H1 (cell line): ENCODE measurements at regions not wholly inside any gene's neighbourhood (a gene's known extent, or its start where the extent isn't known, plus 50 kb on each side); places are given as distances from the start of the nearest gene placed in this dataset.

ENCODE experiments used
- CTCF ChIA-PET: fragments of 300-600 bp; sonication (Branson Sonifier 250); formaldehyde crosslinking; loops from one replicate; lab custom pipeline; 2021; ENCODE audit not compliant: partially characterized antibody; lab: Charles Lee
- POLR2A ChIA-PET: fragments of 300-600 bp; sonication (Branson Sonifier 250); formaldehyde crosslinking; loops from one replicate; lab custom pipeline; 2021; ENCODE audit warnings: inconsistent platforms; ENCODE audit not compliant: partially characterized antibody; lab: Charles Lee
- DNase-seq, 2 experiments: peaks; one replicate each; pipeline versions ENCODE4 v3.0.0 to v3.0.0-alpha.2; 2010 to 2022; ENCODE audit warnings: low spot score in 2 of 2, low read depth in 1 of 2, mixed read lengths in 1 of 2
- FAIRE-seq: peaks from 2 replicates; lab custom pipeline; 2011; peaks lifted over from hg19 to GRCh38; lab: Jason Lieb, UNC
- H2AFZ ChIP-seq: 2 replicates; pipeline ENCODE4 v1.8.1; 2012; ENCODE audit warnings: low read length, inconsistent platforms
- H2AK5ac ChIP-seq: 2 replicates; pipeline ENCODE4 v1.6.1; 2013; ENCODE audit warnings: low read depth, low read length
- H2BK120ac ChIP-seq: replicated peaks from 2 replicates; pipeline ENCODE3; 2013; ENCODE audit warnings: low read depth, low read length, inconsistent platforms
- H2BK12ac ChIP-seq: 2 replicates; pipeline ENCODE4 v1.6.1; 2013; ENCODE audit warnings: low read depth, low read length
- H2BK15ac ChIP-seq: 2 replicates; pipeline ENCODE4 v1.6.1; 2013; ENCODE audit warnings: low read length
- H2BK20ac ChIP-seq: 2 replicates; pipeline ENCODE4 v1.6.1; 2013; ENCODE audit warnings: low read length
- H2BK5ac ChIP-seq: 2 replicates; pipeline ENCODE4 v1.6.1; 2013; ENCODE audit warnings: low read depth, low read length
- H3K14ac ChIP-seq: 2 replicates; pipeline ENCODE4 v1.6.1; 2013; ENCODE audit warnings: inconsistent platforms; ENCODE audit not compliant: insufficient read length
- H3K18ac ChIP-seq: 2 replicates; pipeline ENCODE4 v1.6.1; 2013; ENCODE audit warnings: low read length; ENCODE audit errors: extremely low read depth
- H3K23ac ChIP-seq: 2 replicates; pipeline ENCODE4 v1.6.1; 2013; ENCODE audit warnings: inconsistent platforms; ENCODE audit not compliant: insufficient read length
- H3K23me2 ChIP-seq: 2 replicates; pipeline ENCODE4 v1.6.1; 2013; ENCODE audit warnings: low read depth, low read length
- H3K27ac ChIP-seq: 2 replicates; pipeline ENCODE4 v1.6.1; 2011; ENCODE audit warnings: low read depth, low read length, inconsistent platforms
- H3K27me3 ChIP-seq, 4 experiments: replicated peaks in 1 of 4; 1 replicate in 1 of 4; 2 replicates in 3 of 4; pipeline versions ENCODE4 v1.6.1 to v1.8.1; 2011 to 2013; ENCODE audit warnings: low read length in 3 of 4, mild to moderate bottlenecking in 3 of 4, inconsistent platforms in 2 of 4, mixed read lengths in 2 of 4, moderate library complexity in 1 of 4; ENCODE audit not compliant: control insufficient read depth in 3 of 4, insufficient read depth in 3 of 4; ENCODE audit errors: extremely low read depth in 1 of 4
- H3K36me3 ChIP-seq, 4 experiments: 2 replicates each; pipeline versions ENCODE4 v1.6.1 to v1.8.1; 2011 to 2013; ENCODE audit warnings: mild to moderate bottlenecking in 4 of 4, low read length in 3 of 4, moderate library complexity in 2 of 4, control low read depth in 1 of 4, inconsistent platforms in 1 of 4; ENCODE audit not compliant: insufficient read depth in 4 of 4, control insufficient read depth in 2 of 4
- H3K4ac ChIP-seq: replicated peaks from 2 replicates; pipeline ENCODE3; 2013; ENCODE audit warnings: low read length, low read depth, mixed read lengths, inconsistent platforms; ENCODE audit not compliant: insufficient read length
- H3K4me1 ChIP-seq, 4 experiments: replicated peaks in 1 of 4; 1 replicate in 1 of 4; 2 replicates in 3 of 4; pipeline versions ENCODE4 v1.6.1 to v1.8.1; 2011 to 2013; ENCODE audit warnings: low read length in 3 of 4, inconsistent platforms in 2 of 4, mixed read lengths in 1 of 4; ENCODE audit not compliant: insufficient read depth in 4 of 4, control insufficient read depth in 3 of 4
- H3K4me2 ChIP-seq, 2 experiments: 2 replicates each; pipeline versions ENCODE4 v1.6.1 to v1.8.1; 2011 to 2013; ENCODE audit warnings: low read depth in 2 of 2, low read length in 2 of 2, control low read depth in 1 of 2, inconsistent platforms in 1 of 2, mild to moderate bottlenecking in 1 of 2; ENCODE audit not compliant: insufficient read depth in 1 of 2
- H3K4me3 ChIP-seq, 4 experiments: fragments of 200-600, 300-600 bp in 1 of 4; sonication (generic), shearing (Covaris generic), sonication (Bioruptor Twin) in 1 of 4; 2 replicates each; pipeline versions ENCODE4 v1.5.1 to v1.8.1; 2011 to 2016; ENCODE audit warnings: low read length in 4 of 4, low read depth in 3 of 4, control low read depth in 2 of 4, inconsistent platforms in 2 of 4, mild to moderate bottlenecking in 2 of 4, mixed read lengths in 1 of 4, moderate library complexity in 1 of 4; ENCODE audit not compliant: insufficient read depth in 2 of 4; ENCODE audit errors: extremely low read depth in 1 of 4
- H3K56ac ChIP-seq: replicated peaks from 2 replicates; pipeline ENCODE3; 2013; ENCODE audit warnings: low read depth, mild to moderate bottlenecking, mixed read lengths, low read length, inconsistent platforms; ENCODE audit not compliant: insufficient read length
- H3K79me1 ChIP-seq: 2 replicates; pipeline ENCODE4 v1.6.1; 2013; ENCODE audit warnings: low read depth, low read length, control low read depth
- H3K79me2 ChIP-seq, 2 experiments: 2 replicates each; pipeline versions ENCODE4 v1.6.1 to v1.8.1; 2012 to 2013; ENCODE audit warnings: low read length in 2 of 2, mild to moderate bottlenecking in 2 of 2, inconsistent platforms in 1 of 2; ENCODE audit not compliant: insufficient read depth in 2 of 2, control insufficient read depth in 1 of 2
- H3K9ac ChIP-seq, 4 experiments: replicated peaks in 1 of 4; 1 replicate in 1 of 4; 2 replicates in 3 of 4; pipeline versions ENCODE4 v1.6.1 to v1.8.1; 2011 to 2013; ENCODE audit warnings: low read depth in 3 of 4, low read length in 3 of 4, control low read depth in 2 of 4, mild to moderate bottlenecking in 2 of 4, moderate library complexity in 2 of 4, inconsistent platforms in 1 of 4; ENCODE audit errors: extremely low read depth in 1 of 4
- H3K9me3 ChIP-seq, 2 experiments: 2 replicates each; pipeline versions ENCODE4 v1.6.1 to v1.8.1; 2012 to 2013; ENCODE audit warnings: mild to moderate bottlenecking in 2 of 2, moderate library complexity in 2 of 2, control low read depth in 1 of 2, inconsistent platforms in 1 of 2, low read depth in 1 of 2, low read length in 1 of 2, mixed read lengths in 1 of 2; ENCODE audit not compliant: insufficient read depth in 2 of 2
- H4K20me1 ChIP-seq, 2 experiments: replicated peaks in 1 of 2; 2 replicates each; pipeline versions ENCODE3 to v1.8.1; 2011 to 2013; ENCODE audit warnings: inconsistent platforms in 2 of 2, low read length in 2 of 2, mild to moderate bottlenecking in 1 of 2; ENCODE audit not compliant: insufficient read depth in 2 of 2, control insufficient read depth in 1 of 2
- H4K5ac ChIP-seq: 2 replicates; pipeline ENCODE4 v1.6.1; 2013; ENCODE audit warnings: low read length, low read depth, mixed read lengths, inconsistent platforms; ENCODE audit not compliant: insufficient read length
- H4K8ac ChIP-seq: 2 replicates; pipeline ENCODE4 v1.8.0; 2013; ENCODE audit warnings: mild to moderate bottlenecking, moderate library complexity, low read length, inconsistent platforms; ENCODE audit not compliant: insufficient read depth; ENCODE audit errors: extremely low read depth
- H4K91ac ChIP-seq: replicated peaks from 2 replicates; pipeline ENCODE3; 2013; ENCODE audit warnings: low read length, mixed read lengths, inconsistent platforms; ENCODE audit not compliant: insufficient read length
- ASH2L ChIP-seq: fragments of 200-600, 300-600 bp; sonication (generic); IDR thresholded peaks from one replicate; pipeline ENCODE4 v1.7.1; 2017; ENCODE audit warnings: low read length
- ATF3 ChIP-seq: IDR thresholded peaks from 2 replicates; pipeline ENCODE4 v1.6.1; 2011; ENCODE audit warnings: low read depth, mild to moderate bottlenecking, low read length; ENCODE audit not compliant: insufficient read depth
- FOSL1 ChIP-seq: IDR thresholded peaks from 2 replicates; pipeline ENCODE4 v1.6.1; 2011; ENCODE audit warnings: mild to moderate bottlenecking, low read depth, low read length, moderate library complexity; ENCODE audit not compliant: insufficient read depth
- MAFK ChIP-seq: IDR thresholded peaks from 2 replicates; pipeline ENCODE4 v1.6.1; 2012; ENCODE audit warnings: low read depth, mild to moderate bottlenecking, improper control_type of control experiment, low read length
- POLR2AphosphoS5 ChIP-seq: IDR thresholded peaks from 2 replicates; pipeline ENCODE4 v1.6.1; 2011; ENCODE audit warnings: low read depth, low read length
- RBBP5 ChIP-seq: IDR thresholded peaks from 2 replicates; pipeline ENCODE4 v1.7.1; 2012; ENCODE audit warnings: low read depth, mild to moderate bottlenecking, inconsistent platforms, low read length, moderate library complexity, borderline replicate concordance
- WGBS, 2 experiments: shearing (Covaris generic) in 1 of 2; methylation state at CpG; one replicate each; pipeline versions ENCODE4 v1.1.6 to v1.1.7; 2013 to 2015; ENCODE audit warnings: low lambda C conversion rate in 2 of 2, mixed read lengths in 2 of 2, inconsistent platforms in 1 of 2, low coverage in 1 of 2, missing lambda C conversion rate in 1 of 2; ENCODE audit not compliant: insufficient replicate concordance in 2 of 2, insufficient coverage in 1 of 2, insufficient read length in 1 of 2; ENCODE audit errors: extremely low coverage in 1 of 2, missing lambda C conversion rate in 1 of 2; 5-methylcytosine and 5-hydroxymethylcytosine counted together
- TF ChIP-seq, protein P1 (sequence below): IDR thresholded peaks from 2 replicates; pipeline ENCODE4 v1.6.1; 2012; ENCODE audit warnings: low read length, inconsistent platforms
- TF ChIP-seq, protein P2 (sequence below), 3 experiments: IDR thresholded peaks; 1 replicate in 2 of 3; 2 replicates in 1 of 3; pipeline versions ENCODE4 v1.5.1 to v1.6.1; 2011; ENCODE audit warnings: low read length in 3 of 3, mild to moderate bottlenecking in 3 of 3, inconsistent platforms in 2 of 3, low read depth in 1 of 3, moderate library complexity in 1 of 3; ENCODE audit not compliant: insufficient read depth in 1 of 3; ENCODE audit errors: control extremely low read depth in 1 of 3

DNA sequence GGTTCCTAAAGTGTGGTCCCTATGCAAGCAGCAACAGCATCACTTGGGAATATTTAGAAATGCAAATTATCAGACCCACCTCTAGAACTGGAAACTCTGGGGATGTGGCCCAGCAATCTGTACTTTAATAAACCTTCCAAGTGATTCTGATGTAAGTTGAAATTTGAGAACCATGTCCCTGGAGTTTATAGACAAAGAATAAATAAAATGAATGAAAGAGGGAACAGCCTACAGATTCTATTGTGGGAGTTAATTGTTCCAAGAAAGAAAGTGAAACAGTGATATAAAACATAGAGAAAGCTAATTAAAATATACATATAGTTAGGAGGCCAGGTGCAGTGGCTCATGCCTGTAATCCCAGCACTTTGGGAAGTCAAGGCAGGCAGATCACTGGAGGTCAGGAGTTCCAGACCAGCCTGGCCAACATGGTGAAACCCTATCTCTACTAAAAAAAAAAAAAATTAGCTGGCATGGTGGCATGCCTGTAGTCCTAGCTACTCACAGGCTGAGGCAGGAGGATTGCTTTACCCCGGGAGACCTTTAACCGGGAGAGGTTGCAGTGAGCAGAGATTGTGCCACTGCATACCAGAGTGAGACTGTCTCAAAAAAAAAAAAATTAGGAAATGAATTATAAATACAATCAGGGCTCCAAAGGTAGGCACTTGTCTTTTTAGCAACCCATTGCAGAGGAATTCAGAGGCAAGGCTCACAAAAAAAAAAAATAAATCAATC lies 507.5 kb downstream of the NAV3 start:
- Histone ChIP-seq H4K8ac (no peak overlapping the region), H3K27me3 (no peaks in the 10 kb centered on the region), H3K4me1 (no peaks in the 10 kb centered on the region), H3K23ac (no peak overlapping the region), H3K56ac (no peak overlapping the region), H3K9me3 (no peaks in the 10 kb centered on the region), H4K91ac (no peak overlapping the region), H3K14ac (no peak overlapping the region), H3K4me3 (no peak overlapping the region), H2AFZ (no peak overlapping the region), H3K27ac (no peak overlapping the region), H2AK5ac (no peak overlapping the region), H2BK12ac (no peak overlapping the region), H3K4ac (no peak overlapping the region), H3K9ac (no peak overlapping the region), H4K5ac (no peak overlapping the region), H3K23me2 (no peaks in the 10 kb centered on the region), H3K36me3 (no peaks in the 10 kb centered on the region), H4K20me1 (no peaks in the 10 kb centered on the region), H3K18ac (no peak overlapping the region), H3K79me2 (no peaks in the 10 kb centered on the region), H2BK20ac (no peak overlapping the region), H3K4me2 (no peak overlapping the region), H3K79me1 (no peaks in the 10 kb centered on the region), H2BK15ac (no peak overlapping the region), H2BK5ac (no peak overlapping the region), H2BK120ac (no peak overlapping the region)
- FAIRE-seq (no peak), DNase-seq (no peak)
- WGBS, 2 experiments, result 97% methylated on average over 2 of the region's 2 CpGs; no CpG with 5 or more reads in 1 of the 2 experiments
- CTCF ChIA-PET, result no interaction called here
- POLR2A ChIA-PET, result no interaction called here
- TF ChIP-seq RBBP5 (no peak), ASH2L (no peak), POLR2AphosphoS5 (no peak), MAFK (no peak), ATF3 (no peak), FOSL1 (no peak)
- TF ChIP-seq, protein P1, sequence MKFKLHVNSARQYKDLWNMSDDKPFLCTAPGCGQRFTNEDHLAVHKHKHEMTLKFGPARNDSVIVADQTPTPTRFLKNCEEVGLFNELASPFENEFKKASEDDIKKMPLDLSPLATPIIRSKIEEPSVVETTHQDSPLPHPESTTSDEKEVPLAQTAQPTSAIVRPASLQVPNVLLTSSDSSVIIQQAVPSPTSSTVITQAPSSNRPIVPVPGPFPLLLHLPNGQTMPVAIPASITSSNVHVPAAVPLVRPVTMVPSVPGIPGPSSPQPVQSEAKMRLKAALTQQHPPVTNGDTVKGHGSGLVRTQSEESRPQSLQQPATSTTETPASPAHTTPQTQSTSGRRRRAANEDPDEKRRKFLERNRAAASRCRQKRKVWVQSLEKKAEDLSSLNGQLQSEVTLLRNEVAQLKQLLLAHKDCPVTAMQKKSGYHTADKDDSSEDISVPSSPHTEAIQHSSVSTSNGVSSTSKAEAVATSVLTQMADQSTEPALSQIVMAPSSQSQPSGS, result no peak
- TF ChIP-seq, protein P2, sequence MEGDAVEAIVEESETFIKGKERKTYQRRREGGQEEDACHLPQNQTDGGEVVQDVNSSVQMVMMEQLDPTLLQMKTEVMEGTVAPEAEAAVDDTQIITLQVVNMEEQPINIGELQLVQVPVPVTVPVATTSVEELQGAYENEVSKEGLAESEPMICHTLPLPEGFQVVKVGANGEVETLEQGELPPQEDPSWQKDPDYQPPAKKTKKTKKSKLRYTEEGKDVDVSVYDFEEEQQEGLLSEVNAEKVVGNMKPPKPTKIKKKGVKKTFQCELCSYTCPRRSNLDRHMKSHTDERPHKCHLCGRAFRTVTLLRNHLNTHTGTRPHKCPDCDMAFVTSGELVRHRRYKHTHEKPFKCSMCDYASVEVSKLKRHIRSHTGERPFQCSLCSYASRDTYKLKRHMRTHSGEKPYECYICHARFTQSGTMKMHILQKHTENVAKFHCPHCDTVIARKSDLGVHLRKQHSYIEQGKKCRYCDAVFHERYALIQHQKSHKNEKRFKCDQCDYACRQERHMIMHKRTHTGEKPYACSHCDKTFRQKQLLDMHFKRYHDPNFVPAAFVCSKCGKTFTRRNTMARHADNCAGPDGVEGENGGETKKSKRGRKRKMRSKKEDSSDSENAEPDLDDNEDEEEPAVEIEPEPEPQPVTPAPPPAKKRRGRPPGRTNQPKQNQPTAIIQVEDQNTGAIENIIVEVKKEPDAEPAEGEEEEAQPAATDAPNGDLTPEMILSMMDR (IDR thresholded peaks at IDR 0.05; ENCODE audit: control extremely low read depth in 1 of 3, insufficient read depth in 1 of 3, low read depth in 1 of 3, low read length in 3 of 3), result no peak
